Karpas-422 (cell line): ENCODE measurements at regions not wholly inside any gene's neighbourhood (a gene's known extent, or its start where the extent isn't known, plus 50 kb on each side); places are given as distances from the start of the nearest gene placed in this dataset.

Experiments used
- DNase-seq: peaks from one replicate; pipeline ENCODE4 v3.0.0-alpha.2; 2015
- H2AFZ ChIP-seq: fragments of 200-600 bp; sonication (generic); 2 replicates; pipeline ENCODE4 v1.6.1; 2014; ENCODE audit warnings: antibody characterized with exemption, low read length, mixed read lengths
- H3K27ac ChIP-seq: fragments of 200-600 bp; sonication (generic); 2 replicates; pipeline ENCODE4 v1.5.1; 2014; ENCODE audit warnings: mild to moderate bottlenecking, low read length, moderate library complexity
- H3K27me3 ChIP-seq: fragments of 200-600 bp; sonication (generic); 2 replicates; pipeline ENCODE4 v1.6.1; 2014; ENCODE audit warnings: low read length, mixed read lengths
- H3K36me3 ChIP-seq: fragments of 200-600 bp; sonication (generic); 2 replicates; pipeline ENCODE4 v1.6.1; 2014; ENCODE audit warnings: low read length, mixed read lengths; ENCODE audit not compliant: insufficient read depth
- H3K4me1 ChIP-seq: fragments of 200-600 bp; sonication (generic); 2 replicates; pipeline ENCODE4 v1.6.1; 2014; ENCODE audit warnings: mild to moderate bottlenecking, low read length, mixed read lengths
- H3K4me2 ChIP-seq: fragments of 200-600 bp; sonication (generic); 2 replicates; pipeline ENCODE4 v1.6.1; 2014; ENCODE audit warnings: low read length, low read depth, mild to moderate bottlenecking; ENCODE audit not compliant: poor library complexity, severe bottlenecking
- H3K4me3 ChIP-seq: fragments of 200-600 bp; sonication (generic); 2 replicates; pipeline ENCODE4 v1.5.1; 2014; ENCODE audit warnings: mild to moderate bottlenecking, antibody characterized with exemption, low read length, mixed read lengths
- H3K79me2 ChIP-seq: fragments of 200-600 bp; sonication (generic); 2 replicates; pipeline ENCODE4 v1.6.1; 2014; ENCODE audit warnings: mild to moderate bottlenecking, low read length, mixed read lengths
- H3K9ac ChIP-seq: fragments of 200-600 bp; sonication (generic); 2 replicates; pipeline ENCODE4 v1.6.0; 2014; ENCODE audit warnings: low read length
- H3K9me2 ChIP-seq: fragments of 200-600 bp; sonication (generic), shearing (Covaris generic); replicated peaks from 2 replicates; pipeline ENCODE4 v1.6.0; 2014; ENCODE audit warnings: mild to moderate bottlenecking, low read length, moderate library complexity; ENCODE audit not compliant: insufficient read depth
- H3K9me3 ChIP-seq: fragments of 300-700, 200-600 bp; sonication (generic); 2 replicates; pipeline ENCODE4 v1.6.1; 2014; ENCODE audit warnings: low read length, mixed read lengths
- H4K20me1 ChIP-seq: fragments of 200-600 bp; sonication (generic); 2 replicates; pipeline ENCODE4 v1.6.1; 2014; ENCODE audit warnings: mild to moderate bottlenecking, antibody characterized with exemption, low read length, low read depth; ENCODE audit not compliant: insufficient read depth

DNA sequence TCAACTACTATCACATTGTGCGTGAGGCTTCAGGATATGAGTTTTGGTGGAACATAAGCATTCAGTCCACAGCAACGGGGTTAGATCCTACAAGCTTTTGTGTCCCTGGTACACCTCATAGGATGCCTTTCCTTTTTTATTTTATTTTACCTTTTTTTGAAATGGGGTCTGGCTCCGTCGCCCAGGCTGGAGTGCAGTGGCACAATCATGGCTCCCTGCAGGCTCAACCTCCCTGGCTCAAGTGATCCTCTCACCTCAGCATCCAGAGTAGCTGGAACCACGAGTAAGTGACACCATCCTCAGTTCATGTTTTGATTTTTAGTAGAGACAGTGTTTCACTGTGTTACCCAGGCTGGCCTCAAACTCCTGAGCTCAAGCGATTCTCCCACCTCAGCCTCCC lies 86.0 kb upstream of the RAI14 start:
- H3K27me3 ChIP-seq: no peaks in the 10 kb centered on the region
- no peak overlapping the region for H2AFZ ChIP-seq
- no peaks in the 10 kb centered on the region for H3K9me2 ChIP-seq
- H3K4me2 ChIP-seq: no peak overlapping the region
- H3K9ac ChIP-seq: no peak overlapping the region
- H3K9me3 ChIP-seq: no peaks in the 10 kb centered on the region
- no peaks in the 10 kb centered on the region for H4K20me1 ChIP-seq
- no peaks in the 10 kb centered on the region for H3K79me2 ChIP-seq
- no peak for DNase-seq
- no peaks in the 10 kb centered on the region for H3K4me1 ChIP-seq
- no peaks in the 10 kb centered on the region for H3K36me3 ChIP-seq
- no peak overlapping the region for H3K4me3 ChIP-seq
- H3K27ac ChIP-seq: no peak overlapping the region

- no peak overlapping the region for H3K4me2 ChIP-seq
- no peak overlapping the region for H3K27ac ChIP-seq
- H3K9me3 ChIP-seq: no peaks in the 10 kb centered on the region
- H3K4me1 ChIP-seq: no peaks in the 10 kb centered on the region
- no peak for DNase-seq
- no peaks in the 10 kb centered on the region for H3K9me2 ChIP-seq
- H2AFZ ChIP-seq: no peak overlapping the region
- H3K27me3 ChIP-seq: no peaks in the 10 kb centered on the region
- H3K36me3 ChIP-seq: no peaks in the 10 kb centered on the region
- H3K79me2 ChIP-seq: no peaks in the 10 kb centered on the region
- no peak overlapping the region for H3K4me3 ChIP-seq
- no peak overlapping the region for H3K9ac ChIP-seq
- H4K20me1 ChIP-seq: no peaks in the 10 kb centered on the region
Observed at GRCh38 chr5:34570721-34571676, 85.1 kb upstream of the RAI14 start.

- Histone ChIP-seq H3K9me3 (no peaks in the 10 kb centered on the region), H3K4me2 (no peak overlapping the region), H3K79me2 (no peaks in the 10 kb centered on the region), H3K36me3 (no peaks in the 10 kb centered on the region), H3K4me3 (no peak overlapping the region), H3K27ac (no peak overlapping the region), H4K20me1 (no peaks in the 10 kb centered on the region), H3K9ac (no peak overlapping the region), H3K4me1 (no peaks in the 10 kb centered on the region), H2AFZ (no peak overlapping the region), H3K27me3 (no peaks in the 10 kb centered on the region), H3K9me2 (no peaks in the 10 kb centered on the region)
- no peak for DNase-seq
Observed at GRCh38 chr5:34571677-34572041, 84.5 kb upstream of the RAI14 start.

GRCh38 chr5:34574936-34575467 lies 81.1 kb upstream of the RAI14 start:
- Histone ChIP-seq H3K4me1 (no peaks in the 10 kb centered on the region), H4K20me1 (no peaks in the 10 kb centered on the region), H3K9me3 (no peaks in the 10 kb centered on the region), H2AFZ (no peak overlapping the region), H3K79me2 (no peaks in the 10 kb centered on the region), H3K4me3 (no peak overlapping the region), H3K27me3 (no peaks in the 10 kb centered on the region), H3K27ac (no peak overlapping the region), H3K36me3 (no peaks in the 10 kb centered on the region), H3K4me2 (no peak overlapping the region), H3K9ac (no peak overlapping the region), H3K9me2 (no peaks in the 10 kb centered on the region)
- DNase-seq: no peak

DNA sequence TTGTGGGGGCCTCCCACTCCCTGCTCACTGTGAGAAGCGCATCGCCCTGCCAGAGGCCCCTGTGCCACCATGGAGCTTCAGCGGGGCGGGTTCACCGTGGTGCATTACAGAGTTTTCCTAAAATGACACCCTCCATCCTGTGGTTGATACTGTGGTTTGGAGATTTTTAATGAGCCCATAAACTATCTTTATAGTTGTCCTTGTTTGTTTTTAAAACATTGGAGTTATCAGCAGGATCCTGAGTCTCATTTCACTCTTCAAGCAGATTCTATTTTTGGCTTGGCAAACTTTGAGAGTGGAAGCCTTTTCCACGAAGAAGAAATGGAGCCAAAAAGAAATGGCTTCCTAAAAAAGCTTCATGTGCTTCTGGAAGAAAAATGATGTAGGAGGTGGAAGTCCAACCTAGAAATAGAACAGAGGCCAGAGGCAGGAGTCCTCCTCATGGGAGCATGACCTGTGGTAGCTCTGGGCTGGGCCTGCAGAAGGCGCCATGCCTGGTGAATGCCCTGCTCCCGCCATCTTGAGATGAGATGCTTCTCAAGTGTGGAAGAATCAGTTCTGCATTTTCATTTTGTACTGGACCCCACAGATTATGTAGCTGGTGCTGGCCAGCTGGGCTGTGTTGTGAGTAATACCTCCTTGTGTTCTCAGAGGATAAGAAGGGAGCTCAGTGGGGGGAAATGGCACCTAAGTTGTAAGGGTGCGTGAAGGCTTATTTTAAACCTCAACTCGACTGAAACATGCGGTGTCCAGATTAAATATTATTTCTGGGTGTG lies 79.0 kb upstream of the RAI14 start:
- DNase-seq: no peak
- Histone ChIP-seq H3K9me2 (no peaks in the 10 kb centered on the region), H2AFZ (no peak overlapping the region)

GRCh38 chr5:34578962-34579361 lies 77.2 kb upstream of the RAI14 start:
- H3K9ac ChIP-seq: no peak overlapping the region
- no peaks in the 10 kb centered on the region for H3K27me3 ChIP-seq
- DNase-seq: no peak
- no peaks in the 10 kb centered on the region for H4K20me1 ChIP-seq
- no peaks in the 10 kb centered on the region for H3K9me2 ChIP-seq
- no peaks in the 10 kb centered on the region for H3K36me3 ChIP-seq
- H3K4me3 ChIP-seq: no peak overlapping the region
- H3K9me3 ChIP-seq: no peaks in the 10 kb centered on the region
- H3K79me2 ChIP-seq: no peaks in the 10 kb centered on the region
- no peak overlapping the region for H3K27ac ChIP-seq
- no peak overlapping the region for H3K4me2 ChIP-seq
- H3K4me1 ChIP-seq: no peaks in the 10 kb centered on the region
- no peak overlapping the region for H2AFZ ChIP-seq

More for the DNA sequence above, 79.0 kb upstream of the RAI14 start:
- Histone ChIP-seq H3K27me3 (no peaks in the 10 kb centered on the region), H3K9ac (no peak overlapping the region), H4K20me1 (no peaks in the 10 kb centered on the region), H3K4me3 (no peak overlapping the region), H3K4me1 (no peaks in the 10 kb centered on the region), H3K27ac (no peak overlapping the region), H3K9me3 (no peaks in the 10 kb centered on the region), H3K36me3 (no peaks in the 10 kb centered on the region), H3K79me2 (no peaks in the 10 kb centered on the region), H3K4me2 (no peak overlapping the region)

DNA sequence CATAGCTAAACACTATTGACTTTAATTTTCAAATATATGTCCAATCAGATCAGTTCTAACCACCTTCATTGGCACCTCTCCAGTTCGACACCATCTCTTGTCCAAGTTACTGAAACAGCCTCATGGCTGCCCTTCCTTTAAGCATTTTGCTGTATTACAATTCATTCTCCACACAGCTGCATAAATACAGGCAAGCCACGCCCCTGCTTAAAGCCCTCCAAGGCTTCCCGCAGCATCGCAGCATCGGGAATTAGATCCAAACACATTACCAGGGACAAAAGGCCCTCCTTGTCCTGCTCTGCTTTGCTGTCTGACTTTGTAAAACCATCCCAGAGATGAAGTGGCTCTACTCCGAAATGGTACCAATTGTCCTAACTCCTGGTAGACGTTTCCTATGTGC lies 75.1 kb upstream of the RAI14 start:
- Histone ChIP-seq H3K4me1 (no peaks in the 10 kb centered on the region), H3K36me3 (no peaks in the 10 kb centered on the region), H3K9me2 (no peaks in the 10 kb centered on the region), H3K4me3 (no peak overlapping the region), H3K4me2 (no peak overlapping the region), H3K27me3 (no peaks in the 10 kb centered on the region), H3K9me3 (no peaks in the 10 kb centered on the region), H3K9ac (no peak overlapping the region), H2AFZ (no peak overlapping the region), H4K20me1 (no peaks in the 10 kb centered on the region), H3K27ac (no peak overlapping the region), H3K79me2 (no peaks in the 10 kb centered on the region)
- no peak for DNase-seq

GRCh38 chr5:34582371-34582770 lies 73.8 kb upstream of the RAI14 start:
- Histone ChIP-seq H3K9ac (no peak overlapping the region), H3K9me3 (no peaks in the 10 kb centered on the region), H3K9me2 (no peaks in the 10 kb centered on the region), H3K4me3 (no peak overlapping the region), H3K27ac (no peak overlapping the region), H3K79me2 (no peaks in the 10 kb centered on the region), H2AFZ (no peak overlapping the region), H3K27me3 (no peaks in the 10 kb centered on the region), H4K20me1 (no peaks in the 10 kb centered on the region), H3K4me2 (no peak overlapping the region), H3K36me3 (no peaks in the 10 kb centered on the region), H3K4me1 (no peaks in the 10 kb centered on the region)
- no peak for DNase-seq
